Astrocyte (in vitro differentiated cells and primary cell): ENCODE measurements at regions not wholly inside any gene's neighbourhood (a gene's known extent, or its start where the extent isn't known, plus 50 kb on each side); places are given as distances from the start of the nearest gene placed in this dataset.

Source experiments
- DNase-seq: peaks from one replicate; pipeline ENCODE4 v3.0.0-alpha.2; 2010; ENCODE audit warnings: low read depth
- FAIRE-seq: peaks from 2 replicates; lab custom pipeline; 2011; peaks lifted over from hg19 to GRCh38; lab: Jason Lieb, UNC
- H2AFZ ChIP-seq: 2 replicates; pipeline ENCODE4 v1.6.0; 2012; ENCODE audit warnings: low read depth, low read length, inconsistent platforms
- H3K27ac ChIP-seq: 2 replicates; pipeline ENCODE4 v1.5.1; 2011; ENCODE audit warnings: low read depth, low read length, inconsistent platforms
- H3K27me3 ChIP-seq: 2 replicates; pipeline ENCODE4 v1.6.0; 2011; ENCODE audit warnings: low read length, inconsistent platforms; ENCODE audit not compliant: insufficient read depth
- H3K36me3 ChIP-seq: 2 replicates; pipeline ENCODE4 v1.5.1; 2011; ENCODE audit warnings: low read length, inconsistent platforms; ENCODE audit not compliant: insufficient read depth
- H3K4me1 ChIP-seq: 2 replicates; pipeline ENCODE4 v1.5.1; 2011; ENCODE audit warnings: low read length, inconsistent platforms; ENCODE audit not compliant: insufficient read depth
- H3K4me2 ChIP-seq: 2 replicates; pipeline ENCODE4 v1.6.0; 2012; ENCODE audit warnings: low read length, inconsistent platforms
- H3K4me3 ChIP-seq: 2 replicates; pipeline ENCODE4 v1.5.1; 2011; ENCODE audit warnings: low read depth, mild to moderate bottlenecking, low read length, inconsistent platforms; ENCODE audit not compliant: insufficient read depth
- H3K79me2 ChIP-seq: 2 replicates; pipeline ENCODE4 v1.6.0; 2012; ENCODE audit warnings: mild to moderate bottlenecking, low read length, inconsistent platforms; ENCODE audit not compliant: insufficient read depth
- H3K9ac ChIP-seq: 2 replicates; pipeline ENCODE4 v1.6.0; 2012; ENCODE audit warnings: mild to moderate bottlenecking, low read length, inconsistent platforms
- H3K9me3 ChIP-seq: 2 replicates; pipeline ENCODE4 v1.5.1; 2012; ENCODE audit warnings: low read depth, mild to moderate bottlenecking, low read length, inconsistent platforms; ENCODE audit not compliant: insufficient read depth
- H4K20me1 ChIP-seq: 2 replicates; pipeline ENCODE4 v1.6.0; 2012; ENCODE audit warnings: low read length, inconsistent platforms; ENCODE audit not compliant: insufficient read depth
- H3K27ac Mint-ChIP-seq: one replicate; pipeline ENCODE4 v1.8.0; 2021; ENCODE audit warnings: mild to moderate bottlenecking, mixed read lengths; ENCODE audit not compliant: unreplicated experiment
- H3K27me3 Mint-ChIP-seq: one replicate; pipeline ENCODE4 v1.8.0; 2021; ENCODE audit warnings: low read depth, mixed read lengths; ENCODE audit not compliant: unreplicated experiment
- H3K36me3 Mint-ChIP-seq: one replicate; pipeline ENCODE4 v1.8.0; 2021; ENCODE audit warnings: low read depth, mixed read lengths; ENCODE audit not compliant: unreplicated experiment
- H3K4me1 Mint-ChIP-seq: one replicate; pipeline ENCODE4 v1.8.0; 2021; ENCODE audit warnings: low read depth, mixed read lengths; ENCODE audit not compliant: unreplicated experiment
- H3K4me3 Mint-ChIP-seq: one replicate; pipeline ENCODE4 v1.8.0; 2021; ENCODE audit warnings: mild to moderate bottlenecking, moderate library complexity, mixed read lengths; ENCODE audit not compliant: unreplicated experiment
- H3K9me3 Mint-ChIP-seq: one replicate; pipeline ENCODE4 v1.8.0; 2021; ENCODE audit warnings: mild to moderate bottlenecking, mixed read lengths; ENCODE audit not compliant: unreplicated experiment
- EZH2 ChIP-seq: IDR thresholded peaks from 2 replicates; pipeline ENCODE4 v1.6.1; 2012; ENCODE audit warnings: mild to moderate bottlenecking, low read length, inconsistent platforms; ENCODE audit not compliant: insufficient read depth
- TF ChIP-seq, protein P1 (sequence below): IDR thresholded peaks from 2 replicates; pipeline ENCODE4 v1.5.1; 2011; ENCODE audit warnings: low read depth, mild to moderate bottlenecking, inconsistent platforms, low read length, moderate library complexity; ENCODE audit not compliant: insufficient read depth

DNA sequence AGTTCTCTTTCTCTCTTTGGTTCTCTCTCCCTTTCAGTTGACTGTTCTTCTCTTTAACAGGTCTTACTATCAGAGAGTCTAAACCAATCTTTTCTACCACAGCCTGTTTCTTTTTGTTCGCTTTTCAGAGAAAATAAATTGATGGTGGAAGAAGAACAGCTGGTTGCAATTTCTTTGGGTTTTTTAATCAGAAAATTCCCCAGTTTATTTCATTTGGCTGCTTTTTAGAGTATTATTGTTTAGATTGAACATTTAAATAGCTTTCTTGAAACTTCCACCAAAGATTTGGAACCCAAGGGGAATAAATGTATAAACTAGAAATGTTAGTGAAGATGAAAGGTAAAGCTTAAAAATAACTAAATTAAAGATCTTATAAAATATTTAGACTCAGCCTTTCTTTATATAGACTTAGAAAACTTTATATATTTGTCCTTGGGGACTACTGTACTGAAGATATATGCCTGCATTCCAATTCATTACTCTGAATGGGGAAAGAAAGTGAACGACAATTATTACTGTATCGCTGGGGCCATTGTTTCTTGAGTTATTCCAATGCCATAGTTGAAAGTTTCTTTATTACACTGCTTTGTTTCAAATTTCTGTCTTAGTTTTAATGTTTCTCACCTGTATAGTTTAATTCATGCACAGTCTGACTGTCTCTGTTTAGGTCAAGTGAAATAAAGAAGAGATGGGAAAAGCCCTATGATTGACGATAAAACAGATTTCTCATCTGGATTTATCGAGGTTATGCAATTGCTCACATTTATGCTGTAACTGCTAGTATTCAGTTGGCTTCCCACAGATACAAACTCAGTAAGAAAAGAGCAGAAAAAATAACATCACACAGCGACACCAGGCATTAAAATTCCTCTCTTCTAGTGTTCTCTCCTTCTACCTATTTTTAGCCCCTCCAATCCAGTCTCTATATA lies 169.4 kb upstream of the CSNK1A1L start:
- Histone ChIP-seq H3K27me3 (no peaks in the 10 kb centered on the region), H3K9ac (no peak overlapping the region), H3K4me1 (no peaks in the 10 kb centered on the region), H3K4me3 (no peak overlapping the region), H3K9me3 (no peaks in the 10 kb centered on the region), H4K20me1 (no peaks in the 10 kb centered on the region), H3K36me3 (no peaks in the 10 kb centered on the region), H3K27ac (no peak overlapping the region), H3K4me2 (no peak overlapping the region), H2AFZ (no peak overlapping the region), H3K79me2 (no peaks in the 10 kb centered on the region)
- TF ChIP-seq EZH2: no peak
- TF ChIP-seq, protein P1, sequence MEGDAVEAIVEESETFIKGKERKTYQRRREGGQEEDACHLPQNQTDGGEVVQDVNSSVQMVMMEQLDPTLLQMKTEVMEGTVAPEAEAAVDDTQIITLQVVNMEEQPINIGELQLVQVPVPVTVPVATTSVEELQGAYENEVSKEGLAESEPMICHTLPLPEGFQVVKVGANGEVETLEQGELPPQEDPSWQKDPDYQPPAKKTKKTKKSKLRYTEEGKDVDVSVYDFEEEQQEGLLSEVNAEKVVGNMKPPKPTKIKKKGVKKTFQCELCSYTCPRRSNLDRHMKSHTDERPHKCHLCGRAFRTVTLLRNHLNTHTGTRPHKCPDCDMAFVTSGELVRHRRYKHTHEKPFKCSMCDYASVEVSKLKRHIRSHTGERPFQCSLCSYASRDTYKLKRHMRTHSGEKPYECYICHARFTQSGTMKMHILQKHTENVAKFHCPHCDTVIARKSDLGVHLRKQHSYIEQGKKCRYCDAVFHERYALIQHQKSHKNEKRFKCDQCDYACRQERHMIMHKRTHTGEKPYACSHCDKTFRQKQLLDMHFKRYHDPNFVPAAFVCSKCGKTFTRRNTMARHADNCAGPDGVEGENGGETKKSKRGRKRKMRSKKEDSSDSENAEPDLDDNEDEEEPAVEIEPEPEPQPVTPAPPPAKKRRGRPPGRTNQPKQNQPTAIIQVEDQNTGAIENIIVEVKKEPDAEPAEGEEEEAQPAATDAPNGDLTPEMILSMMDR: no peak
- Mint-ChIP-seq H3K4me3 (no peak overlapping the region), H3K4me1 (peaks cover 2% of the 10 kb centered on the region), H3K27ac (peak overlapping the region; percentile 71), H3K36me3 (no peaks in the 10 kb centered on the region), H3K9me3 (peaks cover 5% of the 10 kb centered on the region), H3K27me3 (no peaks in the 10 kb centered on the region)
- no peak for DNase-seq
- FAIRE-seq: no peak

DNA sequence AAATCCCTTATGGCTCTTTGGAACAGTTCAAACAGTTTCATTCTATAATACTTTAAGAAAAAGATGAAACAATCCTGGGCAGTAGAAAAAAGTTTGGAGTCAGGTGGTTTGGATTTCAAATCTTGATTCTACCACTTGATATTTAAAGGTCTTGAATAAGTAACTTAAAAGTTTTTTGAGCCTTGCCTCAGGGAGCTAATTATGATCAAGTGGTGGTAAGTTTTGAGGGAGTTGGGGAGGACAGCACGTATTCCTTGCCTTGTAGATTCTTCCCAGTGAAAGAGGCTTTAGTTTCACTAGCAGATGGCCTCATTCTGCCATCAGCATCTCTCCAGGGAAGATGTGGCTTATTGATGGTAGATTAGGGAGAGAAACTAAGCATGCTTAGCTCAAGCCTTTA lies 168.4 kb upstream of the CSNK1A1L start:
- FAIRE-seq (no peak), DNase-seq (no peak)
- H3K79me2 ChIP-seq: no peaks in the 10 kb centered on the region
- peaks cover 2% of the 10 kb centered on the region for H3K4me1 Mint-ChIP-seq
- H3K27ac Mint-ChIP-seq: no peak overlapping the region
- H3K27me3 ChIP-seq: no peaks in the 10 kb centered on the region
- H3K4me2 ChIP-seq: no peak overlapping the region
- H3K36me3 ChIP-seq: no peaks in the 10 kb centered on the region
- H3K27me3 Mint-ChIP-seq: no peaks in the 10 kb centered on the region
- no peak overlapping the region for H3K4me3 Mint-ChIP-seq
- no peaks in the 10 kb centered on the region for H3K9me3 ChIP-seq
- H3K9me3 Mint-ChIP-seq: peaks cover 9% of the 10 kb centered on the region
- H4K20me1 ChIP-seq: no peaks in the 10 kb centered on the region
- TF ChIP-seq, protein P1: no peak
- no peak for TF ChIP-seq EZH2
- no peak overlapping the region for H2AFZ ChIP-seq
- no peak overlapping the region for H3K4me3 ChIP-seq
- H3K4me1 ChIP-seq: no peaks in the 10 kb centered on the region
- no peaks in the 10 kb centered on the region for H3K36me3 Mint-ChIP-seq
- no peak overlapping the region for H3K9ac ChIP-seq
- no peak overlapping the region for H3K27ac ChIP-seq
